Neural cell (in vitro differentiated cells): ENCODE measurements at regions not wholly inside any gene's neighbourhood (a gene's known extent, or its start where the extent isn't known, plus 50 kb on each side); places are given as distances from the start of the nearest gene placed in this dataset.

Source experiments
- H2AFZ ChIP-seq: fragments of 200-600, 300-800 bp; sonication (generic), shearing (Covaris generic); 2 replicates; pipeline ENCODE4 v1.6.0; 2014; ENCODE audit warnings: low read depth, mild to moderate bottlenecking, antibody characterized with exemption, low read length, moderate library complexity
- H3F3A ChIP-seq: fragments of 200-600 bp; shearing (Covaris generic); 2 replicates; pipeline ENCODE4 v1.6.1; 2016; ENCODE audit warnings: mild to moderate bottlenecking, moderate library complexity, mixed read lengths, antibody characterized with exemption, low read length; ENCODE audit not compliant: insufficient read depth, poor library complexity, severe bottlenecking
- H3K27ac ChIP-seq: fragments of 200-600, 300-800 bp; sonication (generic), shearing (Covaris generic); 2 replicates; pipeline ENCODE4 v1.5.1; 2014; ENCODE audit warnings: mild to moderate bottlenecking, low read length, moderate library complexity
- H3K27me3 ChIP-seq: fragments of 300-800, 200-600 bp; sonication (generic), shearing (Covaris generic); 2 replicates; pipeline ENCODE4 v1.6.0; 2014; ENCODE audit warnings: mild to moderate bottlenecking, low read depth, low read length, moderate library complexity; ENCODE audit not compliant: insufficient read depth
- H3K36me3 ChIP-seq: fragments of 300-800, 200-600 bp; sonication (generic), shearing (Covaris generic); 2 replicates; pipeline ENCODE4 v1.5.1; 2014; ENCODE audit warnings: mild to moderate bottlenecking, antibody characterized with exemption, low read length, moderate library complexity; ENCODE audit not compliant: insufficient read depth
- H3K4me2 ChIP-seq: fragments of 300-800, 200-600 bp; sonication (generic), shearing (Covaris generic); 2 replicates; pipeline ENCODE4 v1.6.0; 2014; ENCODE audit warnings: mild to moderate bottlenecking, low read length
- H3K4me3 ChIP-seq: fragments of 300-800, 200-600 bp; sonication (generic), shearing (Covaris generic); 2 replicates; pipeline ENCODE4 v1.5.1; 2014; ENCODE audit warnings: mild to moderate bottlenecking, low read length, moderate library complexity
- H3K79me2 ChIP-seq: fragments of 200-600 bp; shearing (Covaris generic); replicated peaks from 2 replicates; pipeline ENCODE4 v1.6.0; 2014; ENCODE audit warnings: mild to moderate bottlenecking, low read length, moderate library complexity; ENCODE audit not compliant: insufficient read depth
- H3K9ac ChIP-seq: fragments of 300-800, 200-600 bp; sonication (generic), shearing (Covaris generic); 2 replicates; pipeline ENCODE4 v1.6.1; 2016; ENCODE audit warnings: mild to moderate bottlenecking, low read length, mixed read lengths
- H3K9me2 ChIP-seq: fragments of 200-600 bp; shearing (Covaris generic); 2 replicates; pipeline ENCODE4 v1.6.1; 2016; ENCODE audit warnings: mild to moderate bottlenecking, low read length, mixed read lengths; ENCODE audit not compliant: insufficient read depth
- H3K9me3 ChIP-seq: fragments of 200-600, 300-800 bp; sonication (generic), shearing (Covaris generic); 2 replicates; pipeline ENCODE4 v1.6.1; 2016; ENCODE audit warnings: mild to moderate bottlenecking, mixed run types, low read length, moderate library complexity, mixed read lengths
- H4K20me1 ChIP-seq: fragments of 200-600 bp; shearing (Covaris generic); 2 replicates; pipeline ENCODE4 v1.6.1; 2016; ENCODE audit warnings: mild to moderate bottlenecking, mixed run types; ENCODE audit not compliant: insufficient read depth
- EP300 ChIP-seq: fragments of 450-650 bp; conservative IDR thresholded peaks from 2 replicates; pipeline ENCODE4 v1.6.1; 2014; ENCODE audit warnings: antibody characterized with exemption, mild to moderate bottlenecking, moderate library complexity; ENCODE audit not compliant: poor library complexity, severe bottlenecking
- EZH2 ChIP-seq: fragments of 200-600, 300-800 bp; shearing (Covaris generic), sonication (generic); IDR thresholded peaks from 2 replicates; pipeline ENCODE4 v1.6.1; 2014; ENCODE audit warnings: antibody characterized with exemption, low read length, borderline replicate concordance, mild to moderate bottlenecking; ENCODE audit not compliant: insufficient read depth, poor library complexity, severe bottlenecking
- MXI1 ChIP-seq: fragments of 450-650 bp; conservative IDR thresholded peaks from 2 replicates; pipeline ENCODE4 v1.6.1; 2014; ENCODE audit warnings: antibody characterized with exemption, mild to moderate bottlenecking; ENCODE audit not compliant: poor library complexity, severe bottlenecking
- POLR2AphosphoS5 ChIP-seq: IDR thresholded peaks from 2 replicates; pipeline ENCODE4 v1.6.1; 2012
- RAD21 ChIP-seq: fragments of 450-650 bp; conservative IDR thresholded peaks from 2 replicates; pipeline ENCODE4 v1.6.1; 2014; ENCODE audit warnings: antibody characterized with exemption, mild to moderate bottlenecking, moderate library complexity
- SMC3 ChIP-seq: fragments of 450-650 bp; conservative IDR thresholded peaks from 2 replicates; pipeline ENCODE4 v1.6.1; 2014; ENCODE audit warnings: antibody characterized with exemption, mild to moderate bottlenecking, moderate library complexity; ENCODE audit not compliant: poor library complexity
- TAF1 ChIP-seq: IDR thresholded peaks from 2 replicates; pipeline ENCODE4 v1.6.1; 2012; ENCODE audit warnings: low read depth
- TF ChIP-seq, protein P1 (sequence below): fragments of 450-650 bp; IDR thresholded peaks from 2 replicates; pipeline ENCODE4 v1.5.1; 2014; ENCODE audit warnings: antibody characterized with exemption, mild to moderate bottlenecking, moderate library complexity; ENCODE audit not compliant: poor library complexity, severe bottlenecking
- TF ChIP-seq, protein P2 (sequence below): IDR thresholded peaks from 2 replicates; pipeline ENCODE4 v1.6.1; 2012; ENCODE audit warnings: borderline replicate concordance

DNA sequence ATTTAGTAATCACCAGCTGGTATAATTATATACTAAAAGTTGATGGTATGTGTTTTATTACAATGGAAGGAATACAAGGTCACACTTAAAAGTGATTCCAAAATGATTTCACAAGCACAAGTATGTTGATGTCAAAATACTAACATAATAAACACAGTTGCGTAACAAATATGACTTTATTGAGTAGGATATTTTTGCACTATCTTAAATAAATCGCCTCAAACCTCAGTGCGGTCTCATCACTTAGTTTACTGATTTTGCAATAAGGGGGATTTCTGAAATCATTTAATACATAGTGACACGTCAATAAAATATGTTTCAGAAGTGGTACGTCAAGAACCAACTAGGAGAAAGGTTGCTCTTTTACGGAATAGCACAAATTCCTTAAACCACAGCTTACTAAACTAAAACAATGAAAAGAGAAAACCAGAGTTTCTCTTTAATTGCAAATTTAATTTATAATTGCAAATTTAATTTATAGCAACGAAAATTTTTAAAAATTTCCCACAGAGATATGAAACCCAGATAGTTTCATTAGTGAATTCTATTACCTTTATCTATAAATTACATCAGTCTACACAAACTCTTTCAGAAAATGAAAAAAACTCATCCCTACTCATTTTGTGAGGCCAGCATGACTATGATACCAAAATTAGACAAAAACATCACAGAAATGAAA, 304.0 kb upstream of the REG3G start:
- TF ChIP-seq EZH2 = no peak
- no peak for TF ChIP-seq SMC3
- no peak for TF ChIP-seq MXI1
- no peak for TF ChIP-seq EP300
- TF ChIP-seq, protein P1, sequence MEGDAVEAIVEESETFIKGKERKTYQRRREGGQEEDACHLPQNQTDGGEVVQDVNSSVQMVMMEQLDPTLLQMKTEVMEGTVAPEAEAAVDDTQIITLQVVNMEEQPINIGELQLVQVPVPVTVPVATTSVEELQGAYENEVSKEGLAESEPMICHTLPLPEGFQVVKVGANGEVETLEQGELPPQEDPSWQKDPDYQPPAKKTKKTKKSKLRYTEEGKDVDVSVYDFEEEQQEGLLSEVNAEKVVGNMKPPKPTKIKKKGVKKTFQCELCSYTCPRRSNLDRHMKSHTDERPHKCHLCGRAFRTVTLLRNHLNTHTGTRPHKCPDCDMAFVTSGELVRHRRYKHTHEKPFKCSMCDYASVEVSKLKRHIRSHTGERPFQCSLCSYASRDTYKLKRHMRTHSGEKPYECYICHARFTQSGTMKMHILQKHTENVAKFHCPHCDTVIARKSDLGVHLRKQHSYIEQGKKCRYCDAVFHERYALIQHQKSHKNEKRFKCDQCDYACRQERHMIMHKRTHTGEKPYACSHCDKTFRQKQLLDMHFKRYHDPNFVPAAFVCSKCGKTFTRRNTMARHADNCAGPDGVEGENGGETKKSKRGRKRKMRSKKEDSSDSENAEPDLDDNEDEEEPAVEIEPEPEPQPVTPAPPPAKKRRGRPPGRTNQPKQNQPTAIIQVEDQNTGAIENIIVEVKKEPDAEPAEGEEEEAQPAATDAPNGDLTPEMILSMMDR = no peak
- TF ChIP-seq POLR2AphosphoS5 = no peak
- TF ChIP-seq RAD21 = no peak
- TF ChIP-seq TAF1 = no peak
- TF ChIP-seq, protein P2, sequence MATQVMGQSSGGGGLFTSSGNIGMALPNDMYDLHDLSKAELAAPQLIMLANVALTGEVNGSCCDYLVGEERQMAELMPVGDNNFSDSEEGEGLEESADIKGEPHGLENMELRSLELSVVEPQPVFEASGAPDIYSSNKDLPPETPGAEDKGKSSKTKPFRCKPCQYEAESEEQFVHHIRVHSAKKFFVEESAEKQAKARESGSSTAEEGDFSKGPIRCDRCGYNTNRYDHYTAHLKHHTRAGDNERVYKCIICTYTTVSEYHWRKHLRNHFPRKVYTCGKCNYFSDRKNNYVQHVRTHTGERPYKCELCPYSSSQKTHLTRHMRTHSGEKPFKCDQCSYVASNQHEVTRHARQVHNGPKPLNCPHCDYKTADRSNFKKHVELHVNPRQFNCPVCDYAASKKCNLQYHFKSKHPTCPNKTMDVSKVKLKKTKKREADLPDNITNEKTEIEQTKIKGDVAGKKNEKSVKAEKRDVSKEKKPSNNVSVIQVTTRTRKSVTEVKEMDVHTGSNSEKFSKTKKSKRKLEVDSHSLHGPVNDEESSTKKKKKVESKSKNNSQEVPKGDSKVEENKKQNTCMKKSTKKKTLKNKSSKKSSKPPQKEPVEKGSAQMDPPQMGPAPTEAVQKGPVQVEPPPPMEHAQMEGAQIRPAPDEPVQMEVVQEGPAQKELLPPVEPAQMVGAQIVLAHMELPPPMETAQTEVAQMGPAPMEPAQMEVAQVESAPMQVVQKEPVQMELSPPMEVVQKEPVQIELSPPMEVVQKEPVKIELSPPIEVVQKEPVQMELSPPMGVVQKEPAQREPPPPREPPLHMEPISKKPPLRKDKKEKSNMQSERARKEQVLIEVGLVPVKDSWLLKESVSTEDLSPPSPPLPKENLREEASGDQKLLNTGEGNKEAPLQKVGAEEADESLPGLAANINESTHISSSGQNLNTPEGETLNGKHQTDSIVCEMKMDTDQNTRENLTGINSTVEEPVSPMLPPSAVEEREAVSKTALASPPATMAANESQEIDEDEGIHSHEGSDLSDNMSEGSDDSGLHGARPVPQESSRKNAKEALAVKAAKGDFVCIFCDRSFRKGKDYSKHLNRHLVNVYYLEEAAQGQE = no peak
- no peak overlapping the region for H2AFZ ChIP-seq
- H3K4me3 ChIP-seq = no peak overlapping the region
- H3K36me3 ChIP-seq = no peaks in the 10 kb centered on the region
- H4K20me1 ChIP-seq = no peaks in the 10 kb centered on the region
- no peaks in the 10 kb centered on the region for H3K79me2 ChIP-seq
- no peaks in the 10 kb centered on the region for H3K9me3 ChIP-seq
- no peak overlapping the region for H3K9ac ChIP-seq
- no peak overlapping the region for H3K27ac ChIP-seq
- H3F3A ChIP-seq = no peaks in the 10 kb centered on the region
- H3K27me3 ChIP-seq = no peaks in the 10 kb centered on the region
- H3K4me2 ChIP-seq = no peak overlapping the region
- no peaks in the 10 kb centered on the region for H3K9me2 ChIP-seq

DNA sequence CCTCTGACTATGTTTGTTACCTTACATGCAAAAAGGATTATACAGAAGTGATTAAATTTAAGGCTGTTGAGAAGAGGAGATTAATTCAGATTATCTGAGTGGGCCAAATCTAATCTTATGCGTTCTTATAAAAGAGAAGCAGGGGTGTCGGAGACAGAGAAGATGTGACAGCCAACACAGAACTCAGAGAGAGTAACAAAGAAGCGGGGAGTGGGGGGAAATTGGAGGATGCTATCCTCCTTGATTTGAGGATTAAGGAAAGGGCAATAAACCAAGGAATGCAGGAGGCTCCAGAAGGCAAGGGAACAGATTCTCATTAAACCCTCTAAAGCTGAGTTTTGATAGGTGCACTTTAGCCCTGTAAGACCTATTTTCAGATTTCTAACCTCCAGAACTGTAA, 291.3 kb upstream of the REG3G start:
- H3K27me3 ChIP-seq = no peaks in the 10 kb centered on the region
- no peaks in the 10 kb centered on the region for H3K9me3 ChIP-seq
- no peaks in the 10 kb centered on the region for H3F3A ChIP-seq
- TF ChIP-seq RAD21 (no peak), MXI1 (no peak), POLR2AphosphoS5 (no peak), EZH2 (no peak), SMC3 (no peak), EP300 (no peak)
- TF ChIP-seq, protein P1 = no peak
- TF ChIP-seq, protein P2 = no peak
- no peak overlapping the region for H3K4me2 ChIP-seq
- H4K20me1 ChIP-seq = no peaks in the 10 kb centered on the region
- no peak overlapping the region for H2AFZ ChIP-seq
- H3K36me3 ChIP-seq = no peaks in the 10 kb centered on the region
- H3K27ac ChIP-seq = no peak overlapping the region
- no peaks in the 10 kb centered on the region for H3K79me2 ChIP-seq
- H3K9ac ChIP-seq = no peak overlapping the region
- no peaks in the 10 kb centered on the region for H3K9me2 ChIP-seq
- no peak overlapping the region for H3K4me3 ChIP-seq
